ENCODE measurements at regions not wholly inside any gene's neighbourhood (a gene's known extent, or its start where the extent isn't known, plus 50 kb on each side); places are given as distances from the start of the nearest gene placed in this dataset.

DNA sequence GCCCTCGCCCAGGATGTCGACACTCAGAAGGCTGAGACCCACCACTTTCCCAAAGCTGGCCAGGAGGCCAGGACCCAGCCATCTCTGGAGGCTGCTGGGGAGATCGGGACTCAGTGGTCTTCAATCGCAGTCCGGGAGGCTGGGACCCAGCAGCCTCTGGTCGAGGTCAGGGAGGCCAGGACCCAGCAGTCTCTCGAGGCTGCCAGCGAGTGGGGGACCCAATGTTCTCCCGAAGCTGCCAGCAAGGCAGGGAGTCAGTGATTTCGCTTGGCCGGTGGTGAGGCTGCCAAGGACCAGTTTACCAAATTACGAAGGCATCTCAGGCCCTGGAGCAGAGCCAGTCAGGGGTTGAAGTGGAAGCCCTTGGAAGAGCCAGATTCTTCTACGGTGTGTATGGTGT is 181.6 kb downstream of the NAF1 start:
- TF ChIP-seq EZH2 (IDR thresholded peaks at IDR 0.05; ENCODE audit: insufficient read depth, poor library complexity, severe bottlenecking) = no peak
- no peak for TF ChIP-seq EZH2phosphoT487 (IDR thresholded peaks at IDR 0.05; ENCODE audit: insufficient read depth, low read depth)
